Spinal cord (tissue), 9 donors: ENCODE measurements at regions not wholly inside any gene's neighbourhood (a gene's known extent, or its start where the extent isn't known, plus 50 kb on each side); places are given as distances from the start of the nearest gene placed in this dataset.
A peak's percentile ranks its signal among the peaks of the same experiment; 100 is the strongest.

Experiments used
- DNase-seq, 6 donors: peaks; one replicate each; pipeline versions ENCODE4 v3.0.0 to v3.0.0-alpha.2; 2013 to 2015; ENCODE audit warnings: low spot score in 6 of 6, low read depth in 4 of 6
- H3K27ac ChIP-seq: one replicate; pipeline ENCODE4 v1.5.1; 2013; ENCODE audit warnings: low read depth, low read length, control low read depth
- H3K27me3 ChIP-seq: one replicate; pipeline ENCODE4 v1.6.1; 2013; ENCODE audit warnings: low read length; ENCODE audit not compliant: control insufficient read depth, insufficient read depth
- H3K36me3 ChIP-seq: one replicate; pipeline ENCODE4 v1.6.1; 2013; ENCODE audit warnings: low read length; ENCODE audit not compliant: control insufficient read depth, insufficient read depth
- H3K4me1 ChIP-seq: one replicate; pipeline ENCODE4 v1.6.1; 2013; ENCODE audit warnings: low read length; ENCODE audit not compliant: control insufficient read depth, insufficient read depth
- H3K4me3 ChIP-seq: one replicate; pipeline ENCODE4 v1.5.1; 2013; ENCODE audit warnings: low read depth, low read length, control low read depth
- H3K9me3 ChIP-seq: one replicate; pipeline ENCODE4 v1.6.1; 2013; ENCODE audit warnings: low read length; ENCODE audit not compliant: control insufficient read depth, insufficient read depth
- WGBS: methylation state at CpG from one replicate; pipeline ENCODE4 v1.1.5; 2013; ENCODE audit warnings: missing lambda C conversion rate; ENCODE audit not compliant: insufficient coverage; 5-methylcytosine and 5-hydroxymethylcytosine counted together
- donor health status: healthy.

- H3K27me3 ChIP-seq = no peaks in the 10 kb centered on the region
- no peaks in the 10 kb centered on the region for H3K9me3 ChIP-seq
- H3K36me3 ChIP-seq = no peaks in the 10 kb centered on the region
- no peak for DNase-seq
- no peak overlapping the region for H3K4me3 ChIP-seq
- H3K27ac ChIP-seq = no peak overlapping the region
- H3K4me1 ChIP-seq = no peaks in the 10 kb centered on the region
- WGBS = 95% methylated on average over 2 of the region's 4 CpGs
These were observed 102.0 kb downstream of the GP2 start for GRCh38 chr16:20225228-20225733.

DNA sequence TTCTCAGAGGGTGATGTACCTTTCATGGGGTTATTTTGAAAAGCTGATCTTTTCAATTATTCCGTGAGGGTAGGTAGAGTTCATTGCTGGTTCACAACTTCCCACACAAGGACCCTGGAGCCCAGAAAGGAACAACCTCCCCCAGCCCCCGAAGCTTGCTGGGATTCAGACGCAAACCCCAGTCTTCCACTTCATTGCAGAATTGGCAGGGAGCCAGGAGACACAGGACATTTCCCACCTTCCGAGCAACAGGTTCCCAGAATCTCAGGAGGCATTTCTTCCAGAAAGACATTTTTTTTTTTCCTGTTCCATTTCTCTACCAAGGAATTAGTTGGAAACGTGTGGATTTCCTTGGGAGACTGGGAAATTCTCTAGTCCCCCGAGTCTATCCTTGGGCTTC is 106.1 kb downstream of the GP2 start:
- Histone ChIP-seq H3K27me3 (no peaks in the 10 kb centered on the region), H3K36me3 (no peaks in the 10 kb centered on the region), H3K4me1 (no peaks in the 10 kb centered on the region), H3K27ac (no peak overlapping the region), H3K4me3 (no peak overlapping the region), H3K9me3 (no peaks in the 10 kb centered on the region)
- DNase-seq = no peak
- WGBS = 56% methylated on average over 3 of the region's 6 CpGs

- WGBS = 86% methylated on average over 1 of the region's 1 CpG
- Histone ChIP-seq H3K4me3 (no peak overlapping the region), H3K4me1 (no peaks in the 10 kb centered on the region), H3K36me3 (no peaks in the 10 kb centered on the region), H3K9me3 (no peaks in the 10 kb centered on the region), H3K27ac (no peak overlapping the region), H3K27me3 (no peaks in the 10 kb centered on the region)
- DNase-seq = no peak
These were observed 109.2 kb downstream of the GP2 start for GRCh38 chr16:20218093-20218492.

GRCh38 chr16:20216591-20217217 is 110.6 kb downstream of the GP2 start:
- Histone ChIP-seq H3K4me3 (no peak overlapping the region), H3K36me3 (no peaks in the 10 kb centered on the region), H3K4me1 (no peaks in the 10 kb centered on the region), H3K9me3 (no peaks in the 10 kb centered on the region), H3K27me3 (no peaks in the 10 kb centered on the region), H3K27ac (no peak overlapping the region)
- no peak for DNase-seq
- 55% methylated on average over 7 of the region's 15 CpGs for WGBS

DNA sequence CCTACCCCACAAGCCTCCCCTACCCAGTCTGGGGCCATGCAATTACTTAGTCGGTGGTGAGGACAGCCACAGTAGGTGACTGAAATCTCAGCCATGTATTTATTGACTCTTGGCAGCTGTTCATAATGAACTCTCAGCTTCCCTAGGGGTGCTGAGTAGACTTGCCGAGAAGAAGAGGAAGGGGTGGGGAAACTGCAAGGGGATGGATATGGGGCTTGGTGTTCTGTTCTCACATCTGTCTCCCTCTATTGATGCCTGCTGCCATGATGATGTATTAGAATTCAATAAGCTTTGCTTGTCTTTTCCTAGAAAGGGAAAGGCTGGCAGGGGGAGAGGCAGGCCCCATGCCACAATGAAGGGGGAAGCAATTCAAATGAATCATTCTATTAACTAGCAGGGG is 112.9 kb downstream of the GP2 start:
- no peaks in the 10 kb centered on the region for H3K27me3 ChIP-seq
- no peaks in the 10 kb centered on the region for H3K4me1 ChIP-seq
- no peak overlapping the region for H3K27ac ChIP-seq
- 7% methylated on average over 2 of the region's 2 CpGs for WGBS
- H3K36me3 ChIP-seq = no peaks in the 10 kb centered on the region
- peak in 2 of 6 donors; percentile 33 to 80 for DNase-seq
- no peak overlapping the region for H3K4me3 ChIP-seq
- no peaks in the 10 kb centered on the region for H3K9me3 ChIP-seq

GRCh38 chr16:20203272-20203671 is 124.0 kb downstream of the GP2 start:
- Histone ChIP-seq H3K27ac (no peak overlapping the region), H3K36me3 (no peaks in the 10 kb centered on the region), H3K9me3 (no peaks in the 10 kb centered on the region), H3K27me3 (peaks cover 2% of the 10 kb centered on the region), H3K4me1 (no peaks in the 10 kb centered on the region), H3K4me3 (no peak overlapping the region)
- WGBS = 35% methylated on average over 6 of the region's 6 CpGs
- peak in 4 of 6 donors; percentile 11 to 77 (median 60) for DNase-seq

DNA sequence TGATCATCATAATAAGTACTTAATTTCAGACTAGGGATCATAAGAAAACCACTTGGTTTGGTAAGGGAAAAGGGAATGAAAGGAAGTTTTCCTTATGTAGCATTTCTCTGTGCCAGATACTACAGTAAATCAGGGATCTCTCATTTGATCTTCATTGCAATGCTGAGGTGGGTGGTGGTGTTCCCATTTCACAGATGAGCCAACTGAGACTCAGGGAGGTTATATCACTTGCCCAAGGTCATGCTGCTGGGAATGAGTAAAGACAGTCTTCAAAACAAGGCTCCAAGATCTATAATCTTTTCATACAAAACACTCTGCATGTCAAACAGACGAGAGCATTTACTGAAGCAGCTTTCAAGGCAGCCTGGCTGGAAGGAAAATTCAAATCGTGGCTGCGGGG is 124.6 kb downstream of the GP2 start:
- Histone ChIP-seq H3K27me3 (peaks cover 2% of the 10 kb centered on the region), H3K9me3 (no peaks in the 10 kb centered on the region), H3K36me3 (no peaks in the 10 kb centered on the region), H3K4me3 (no peak overlapping the region), H3K27ac (no peak overlapping the region), H3K4me1 (no peaks in the 10 kb centered on the region)
- DNase-seq = no peak
- WGBS = 38% methylated on average over 2 of the region's 3 CpGs

- H3K9me3 ChIP-seq = no peaks in the 10 kb centered on the region
- no peaks in the 10 kb centered on the region for H3K4me1 ChIP-seq
- H3K36me3 ChIP-seq = no peaks in the 10 kb centered on the region
- H3K27me3 ChIP-seq = no peaks in the 10 kb centered on the region
- H3K27ac ChIP-seq = no peak overlapping the region
- H3K4me3 ChIP-seq = no peak overlapping the region
- no CpG with 5 or more reads among the region's 1 CpG for WGBS
- DNase-seq = no peak
These were observed 119.1 kb upstream of the GPR139 start for GRCh38 chr16:20192801-20193200.

GRCh38 chr16:20191566-20191965 is 117.9 kb upstream of the GPR139 start:
- H3K4me1 ChIP-seq = no peaks in the 10 kb centered on the region
- peak in 2 of 6 donors; percentile 40 to 46 for DNase-seq
- H3K27ac ChIP-seq = no peak overlapping the region
- no peaks in the 10 kb centered on the region for H3K9me3 ChIP-seq
- no peak overlapping the region for H3K4me3 ChIP-seq
- H3K27me3 ChIP-seq = no peaks in the 10 kb centered on the region
- H3K36me3 ChIP-seq = no peaks in the 10 kb centered on the region

DNA sequence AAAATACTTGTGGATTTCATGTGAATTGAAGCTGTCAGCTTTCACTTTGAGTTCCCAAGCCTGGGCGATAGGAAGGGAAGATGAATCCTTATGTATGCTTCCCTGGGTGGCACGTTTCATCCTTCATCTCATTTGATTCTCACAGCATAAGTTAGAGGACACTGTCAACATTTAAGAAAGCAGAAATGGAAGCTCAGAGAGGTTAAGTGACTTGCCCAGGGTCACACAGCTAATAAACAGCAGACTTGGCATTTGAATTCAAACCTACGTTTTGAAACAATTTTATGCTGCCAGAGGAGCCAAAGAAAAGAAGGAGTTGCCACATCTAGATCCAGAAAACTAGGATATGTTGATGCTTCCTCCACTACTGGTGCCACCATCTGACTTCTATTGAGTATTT is 108.3 kb upstream of the GPR139 start:
- Histone ChIP-seq H3K36me3 (no peaks in the 10 kb centered on the region), H3K4me3 (no peak overlapping the region), H3K4me1 (peaks cover 3% of the 10 kb centered on the region), H3K9me3 (no peaks in the 10 kb centered on the region), H3K27me3 (no peaks in the 10 kb centered on the region), H3K27ac (no peak overlapping the region)
- DNase-seq = no peak
- WGBS = 46% methylated on average over 2 of the region's 3 CpGs
